ENCODE measurements at regions not wholly inside any gene's neighbourhood (a gene's known extent, or its start where the extent isn't known, plus 50 kb on each side); places are given as distances from the start of the nearest gene placed in this dataset.

DNA sequence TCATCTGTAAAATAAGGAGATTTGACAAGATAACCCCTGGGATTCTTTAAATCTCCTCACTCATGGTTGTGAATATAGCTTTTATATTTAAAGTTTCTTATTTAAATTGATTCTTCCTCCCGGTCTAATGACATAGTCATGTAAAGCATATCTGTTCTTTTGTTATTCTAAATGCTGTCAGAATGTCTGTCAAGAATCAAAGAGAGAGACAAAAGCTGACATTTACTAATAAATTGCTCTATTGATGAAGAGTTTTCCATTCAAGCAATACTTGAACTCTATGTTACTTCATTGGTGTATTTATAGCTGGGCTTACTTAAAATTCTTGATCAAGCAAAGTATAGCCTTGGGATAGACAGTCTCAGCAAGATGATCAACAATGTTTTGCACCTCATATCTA lies 865.8 kb downstream of the TBC1D32 start:
- Histone ChIP-seq H3K9me3 (ENCODE audit: control insufficient read depth, insufficient read depth, low read depth, low read length) (no peaks in the 10 kb centered on the region), H3K4me1 (ENCODE audit: control insufficient read depth, insufficient read depth, low read length) (no peaks in the 10 kb centered on the region), H3K36me3 (ENCODE audit: control insufficient read depth in 2 of 2, insufficient read depth in 1 of 2, low read length in 2 of 2) (no peaks in the 10 kb centered on the region), H3K4me3 (ENCODE audit: low read depth, low read length) (no peak overlapping the region), H3K27ac (ENCODE audit: extremely low read depth, low read depth, low read length) (no peak overlapping the region)
- POLR2A ChIA-PET: no interaction called here
- TF ChIP-seq, protein P1, sequence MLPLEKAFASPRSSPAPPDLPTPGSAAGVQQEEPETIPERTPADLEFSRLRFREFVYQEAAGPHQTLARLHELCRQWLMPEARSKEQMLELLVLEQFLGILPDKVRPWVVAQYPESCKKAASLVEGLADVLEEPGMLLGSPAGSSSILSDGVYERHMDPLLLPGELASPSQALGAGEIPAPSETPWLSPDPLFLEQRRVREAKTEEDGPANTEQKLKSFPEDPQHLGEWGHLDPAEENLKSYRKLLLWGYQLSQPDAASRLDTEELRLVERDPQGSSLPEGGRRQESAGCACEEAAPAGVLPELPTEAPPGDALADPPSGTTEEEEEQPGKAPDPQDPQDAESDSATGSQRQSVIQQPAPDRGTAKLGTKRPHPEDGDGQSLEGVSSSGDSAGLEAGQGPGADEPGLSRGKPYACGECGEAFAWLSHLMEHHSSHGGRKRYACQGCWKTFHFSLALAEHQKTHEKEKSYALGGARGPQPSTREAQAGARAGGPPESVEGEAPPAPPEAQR (tag by site-specific recombination; IDR thresholded peaks at IDR 0.05): no peak
- no peak for TF ChIP-seq ZNF701 (tag by site-specific recombination; IDR thresholded peaks at IDR 0.05)
- CTCF ChIA-PET: interaction anchor here (0.5 kb wide), 1 partner anchor 21 kb away, joined by 3 read pairs; no protein-coding TSS in a partner anchor

DNA sequence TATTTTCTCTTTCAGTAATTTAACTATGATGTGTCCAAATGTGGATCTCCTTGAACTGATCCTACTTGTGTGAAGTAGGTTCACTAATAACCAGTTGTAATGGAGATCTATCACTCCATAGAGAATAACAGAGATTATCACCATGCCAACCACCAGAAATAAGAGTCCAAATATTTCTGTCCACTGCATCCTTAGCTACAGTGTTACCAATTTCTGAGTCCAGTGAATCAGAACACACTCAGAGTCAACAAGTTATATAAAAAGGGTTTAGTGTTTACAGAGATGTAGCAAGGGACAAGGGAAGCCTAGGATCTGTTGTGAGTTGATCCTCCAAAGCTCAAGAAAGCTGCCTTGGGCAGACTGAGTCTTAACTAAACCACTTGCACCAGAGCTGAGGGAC lies 882.8 kb downstream of the TBC1D32 start:
- Histone ChIP-seq H3K36me3 (ENCODE audit: control insufficient read depth in 2 of 2, insufficient read depth in 1 of 2, low read length in 2 of 2) (no peaks in the 10 kb centered on the region), H3K9me3 (ENCODE audit: control insufficient read depth, insufficient read depth, low read depth, low read length) (no peaks in the 10 kb centered on the region), H3K27ac (ENCODE audit: extremely low read depth, low read depth, low read length) (no peak overlapping the region), H3K4me3 (ENCODE audit: low read depth, low read length) (no peak overlapping the region), H3K4me1 (ENCODE audit: control insufficient read depth, insufficient read depth, low read length) (no peaks in the 10 kb centered on the region)
- POLR2A ChIA-PET: no interaction called here
- TF ChIP-seq ZNF292 (tag by site-specific recombination; IDR thresholded peaks at IDR 0.05; ENCODE audit: borderline replicate concordance, low read depth): no peak
- no peak for TF ChIP-seq KLF1 (tag by site-specific recombination; IDR thresholded peaks at IDR 0.05)
- no peak for TF ChIP-seq ZNF610 (tag by site-specific recombination; IDR thresholded peaks at IDR 0.05; ENCODE audit: borderline replicate concordance)
- TF ChIP-seq, protein P2, sequence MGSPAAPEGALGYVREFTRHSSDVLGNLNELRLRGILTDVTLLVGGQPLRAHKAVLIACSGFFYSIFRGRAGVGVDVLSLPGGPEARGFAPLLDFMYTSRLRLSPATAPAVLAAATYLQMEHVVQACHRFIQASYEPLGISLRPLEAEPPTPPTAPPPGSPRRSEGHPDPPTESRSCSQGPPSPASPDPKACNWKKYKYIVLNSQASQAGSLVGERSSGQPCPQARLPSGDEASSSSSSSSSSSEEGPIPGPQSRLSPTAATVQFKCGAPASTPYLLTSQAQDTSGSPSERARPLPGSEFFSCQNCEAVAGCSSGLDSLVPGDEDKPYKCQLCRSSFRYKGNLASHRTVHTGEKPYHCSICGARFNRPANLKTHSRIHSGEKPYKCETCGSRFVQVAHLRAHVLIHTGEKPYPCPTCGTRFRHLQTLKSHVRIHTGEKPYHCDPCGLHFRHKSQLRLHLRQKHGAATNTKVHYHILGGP (tag by site-specific recombination; IDR thresholded peaks at IDR 0.05): no peak
- TF ChIP-seq ZNF843 (tag by site-specific recombination; IDR thresholded peaks at IDR 0.05): no peak
- no peak for TF ChIP-seq ZNF169 (tag by site-specific recombination; IDR thresholded peaks at IDR 0.05)
- no peak for TF ChIP-seq FEZF1 (tag by site-specific recombination; IDR thresholded peaks at IDR 0.05)
- TF ChIP-seq ZNF600 (tag by site-specific recombination; IDR thresholded peaks at IDR 0.05): no peak
- no peak for TF ChIP-seq ZNF792 (tag by site-specific recombination; IDR thresholded peaks at IDR 0.05)
- TF ChIP-seq ZNF585B (tag by site-specific recombination; IDR thresholded peaks at IDR 0.05): no peak
- TF ChIP-seq ZEB2 (tag by site-specific recombination; IDR thresholded peaks at IDR 0.05): no peak
- TF ChIP-seq, protein P3, sequence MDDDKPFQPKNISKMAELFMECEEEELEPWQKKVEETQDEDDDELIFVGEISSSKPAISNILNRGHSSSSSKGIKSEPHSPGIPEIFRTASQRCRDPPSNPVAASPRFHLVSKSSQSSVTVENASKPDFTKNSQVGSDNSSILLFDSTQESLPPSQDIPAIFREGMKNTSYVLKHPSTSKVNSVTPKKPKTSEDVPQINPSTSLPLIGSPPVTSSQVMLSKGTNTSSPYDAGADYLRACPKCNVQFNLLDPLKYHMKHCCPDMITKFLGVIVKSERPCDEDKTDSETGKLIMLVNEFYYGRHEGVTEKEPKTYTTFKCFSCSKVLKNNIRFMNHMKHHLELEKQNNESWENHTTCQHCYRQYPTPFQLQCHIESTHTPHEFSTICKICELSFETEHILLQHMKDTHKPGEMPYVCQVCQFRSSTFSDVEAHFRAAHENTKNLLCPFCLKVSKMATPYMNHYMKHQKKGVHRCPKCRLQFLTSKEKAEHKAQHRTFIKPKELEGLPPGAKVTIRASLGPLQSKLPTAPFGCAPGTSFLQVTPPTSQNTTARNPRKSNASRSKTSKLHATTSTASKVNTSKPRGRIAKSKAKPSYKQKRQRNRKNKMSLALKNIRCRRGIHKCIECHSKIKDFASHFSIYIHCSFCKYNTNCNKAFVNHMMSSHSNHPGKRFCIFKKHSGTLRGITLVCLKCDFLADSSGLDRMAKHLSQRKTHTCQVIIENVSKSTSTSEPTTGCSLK (tag by site-specific recombination; IDR thresholded peaks at IDR 0.05): no peak
- no peak for TF ChIP-seq ZNF837 (tag by site-specific recombination; IDR thresholded peaks at IDR 0.05)
- TF ChIP-seq, protein P4, sequence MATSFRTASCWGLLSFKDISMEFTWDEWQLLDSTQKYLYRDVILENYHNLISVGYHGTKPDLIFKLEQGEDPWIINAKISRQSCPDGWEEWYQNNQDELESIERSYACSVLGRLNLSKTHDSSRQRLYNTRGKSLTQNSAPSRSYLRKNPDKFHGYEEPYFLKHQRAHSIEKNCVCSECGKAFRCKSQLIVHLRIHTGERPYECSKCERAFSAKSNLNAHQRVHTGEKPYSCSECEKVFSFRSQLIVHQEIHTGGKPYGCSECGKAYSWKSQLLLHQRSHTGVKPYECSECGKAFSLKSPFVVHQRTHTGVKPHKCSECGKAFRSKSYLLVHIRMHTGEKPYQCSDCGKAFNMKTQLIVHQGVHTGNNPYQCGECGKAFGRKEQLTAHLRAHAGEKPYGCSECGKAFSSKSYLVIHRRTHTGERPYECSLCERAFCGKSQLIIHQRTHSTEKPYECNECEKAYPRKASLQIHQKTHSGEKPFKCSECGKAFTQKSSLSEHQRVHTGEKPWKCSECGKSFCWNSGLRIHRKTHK (tag by site-specific recombination; IDR thresholded peaks at IDR 0.05): no peak
- TF ChIP-seq ZNF211 (tag by site-specific recombination; IDR thresholded peaks at IDR 0.05; ENCODE audit: low read depth): no peak
- TF ChIP-seq, protein P5, sequence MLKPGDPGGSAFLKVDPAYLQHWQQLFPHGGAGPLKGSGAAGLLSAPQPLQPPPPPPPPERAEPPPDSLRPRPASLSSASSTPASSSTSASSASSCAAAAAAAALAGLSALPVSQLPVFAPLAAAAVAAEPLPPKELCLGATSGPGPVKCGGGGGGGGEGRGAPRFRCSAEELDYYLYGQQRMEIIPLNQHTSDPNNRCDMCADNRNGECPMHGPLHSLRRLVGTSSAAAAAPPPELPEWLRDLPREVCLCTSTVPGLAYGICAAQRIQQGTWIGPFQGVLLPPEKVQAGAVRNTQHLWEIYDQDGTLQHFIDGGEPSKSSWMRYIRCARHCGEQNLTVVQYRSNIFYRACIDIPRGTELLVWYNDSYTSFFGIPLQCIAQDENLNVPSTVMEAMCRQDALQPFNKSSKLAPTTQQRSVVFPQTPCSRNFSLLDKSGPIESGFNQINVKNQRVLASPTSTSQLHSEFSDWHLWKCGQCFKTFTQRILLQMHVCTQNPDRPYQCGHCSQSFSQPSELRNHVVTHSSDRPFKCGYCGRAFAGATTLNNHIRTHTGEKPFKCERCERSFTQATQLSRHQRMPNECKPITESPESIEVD (tag by site-specific recombination; IDR thresholded peaks at IDR 0.05): no peak
- no peak for TF ChIP-seq ZNF416 (tag by site-specific recombination; IDR thresholded peaks at IDR 0.05)
- TF ChIP-seq ZNF24 (tag by site-specific recombination; IDR thresholded peaks at IDR 0.05): no peak
- CTCF ChIA-PET: no interaction called here

All from HEK293 (cell line).